Neural cell (in vitro differentiated cells): ENCODE measurements at regions not wholly inside any gene's neighbourhood (a gene's known extent, or its start where the extent isn't known, plus 50 kb on each side); places are given as distances from the start of the nearest gene placed in this dataset.

Source experiments
- H2AFZ ChIP-seq: fragments of 200-600, 300-800 bp; sonication (generic), shearing (Covaris generic); 2 replicates; pipeline ENCODE4 v1.6.0; 2014; ENCODE audit warnings: low read depth, mild to moderate bottlenecking, antibody characterized with exemption, low read length, moderate library complexity
- H3F3A ChIP-seq: fragments of 200-600 bp; shearing (Covaris generic); 2 replicates; pipeline ENCODE4 v1.6.1; 2016; ENCODE audit warnings: mild to moderate bottlenecking, moderate library complexity, mixed read lengths, antibody characterized with exemption, low read length; ENCODE audit not compliant: insufficient read depth, poor library complexity, severe bottlenecking
- H3K27ac ChIP-seq: fragments of 200-600, 300-800 bp; sonication (generic), shearing (Covaris generic); 2 replicates; pipeline ENCODE4 v1.5.1; 2014; ENCODE audit warnings: mild to moderate bottlenecking, low read length, moderate library complexity
- H3K27me3 ChIP-seq: fragments of 300-800, 200-600 bp; sonication (generic), shearing (Covaris generic); 2 replicates; pipeline ENCODE4 v1.6.0; 2014; ENCODE audit warnings: mild to moderate bottlenecking, low read depth, low read length, moderate library complexity; ENCODE audit not compliant: insufficient read depth
- H3K36me3 ChIP-seq: fragments of 300-800, 200-600 bp; sonication (generic), shearing (Covaris generic); 2 replicates; pipeline ENCODE4 v1.5.1; 2014; ENCODE audit warnings: mild to moderate bottlenecking, antibody characterized with exemption, low read length, moderate library complexity; ENCODE audit not compliant: insufficient read depth
- H3K4me2 ChIP-seq: fragments of 300-800, 200-600 bp; sonication (generic), shearing (Covaris generic); 2 replicates; pipeline ENCODE4 v1.6.0; 2014; ENCODE audit warnings: mild to moderate bottlenecking, low read length
- H3K4me3 ChIP-seq: fragments of 300-800, 200-600 bp; sonication (generic), shearing (Covaris generic); 2 replicates; pipeline ENCODE4 v1.5.1; 2014; ENCODE audit warnings: mild to moderate bottlenecking, low read length, moderate library complexity
- H3K79me2 ChIP-seq: fragments of 200-600 bp; shearing (Covaris generic); replicated peaks from 2 replicates; pipeline ENCODE4 v1.6.0; 2014; ENCODE audit warnings: mild to moderate bottlenecking, low read length, moderate library complexity; ENCODE audit not compliant: insufficient read depth
- H3K9ac ChIP-seq: fragments of 300-800, 200-600 bp; sonication (generic), shearing (Covaris generic); 2 replicates; pipeline ENCODE4 v1.6.1; 2016; ENCODE audit warnings: mild to moderate bottlenecking, low read length, mixed read lengths
- H3K9me2 ChIP-seq: fragments of 200-600 bp; shearing (Covaris generic); 2 replicates; pipeline ENCODE4 v1.6.1; 2016; ENCODE audit warnings: mild to moderate bottlenecking, low read length, mixed read lengths; ENCODE audit not compliant: insufficient read depth
- H3K9me3 ChIP-seq: fragments of 200-600, 300-800 bp; sonication (generic), shearing (Covaris generic); 2 replicates; pipeline ENCODE4 v1.6.1; 2016; ENCODE audit warnings: mild to moderate bottlenecking, mixed run types, low read length, moderate library complexity, mixed read lengths
- H4K20me1 ChIP-seq: fragments of 200-600 bp; shearing (Covaris generic); 2 replicates; pipeline ENCODE4 v1.6.1; 2016; ENCODE audit warnings: mild to moderate bottlenecking, mixed run types; ENCODE audit not compliant: insufficient read depth
- EP300 ChIP-seq: fragments of 450-650 bp; conservative IDR thresholded peaks from 2 replicates; pipeline ENCODE4 v1.6.1; 2014; ENCODE audit warnings: antibody characterized with exemption, mild to moderate bottlenecking, moderate library complexity; ENCODE audit not compliant: poor library complexity, severe bottlenecking
- EZH2 ChIP-seq: fragments of 200-600, 300-800 bp; shearing (Covaris generic), sonication (generic); IDR thresholded peaks from 2 replicates; pipeline ENCODE4 v1.6.1; 2014; ENCODE audit warnings: antibody characterized with exemption, low read length, borderline replicate concordance, mild to moderate bottlenecking; ENCODE audit not compliant: insufficient read depth, poor library complexity, severe bottlenecking
- MXI1 ChIP-seq: fragments of 450-650 bp; conservative IDR thresholded peaks from 2 replicates; pipeline ENCODE4 v1.6.1; 2014; ENCODE audit warnings: antibody characterized with exemption, mild to moderate bottlenecking; ENCODE audit not compliant: poor library complexity, severe bottlenecking
- POLR2AphosphoS5 ChIP-seq: IDR thresholded peaks from 2 replicates; pipeline ENCODE4 v1.6.1; 2012
- RAD21 ChIP-seq: fragments of 450-650 bp; conservative IDR thresholded peaks from 2 replicates; pipeline ENCODE4 v1.6.1; 2014; ENCODE audit warnings: antibody characterized with exemption, mild to moderate bottlenecking, moderate library complexity
- SMC3 ChIP-seq: fragments of 450-650 bp; conservative IDR thresholded peaks from 2 replicates; pipeline ENCODE4 v1.6.1; 2014; ENCODE audit warnings: antibody characterized with exemption, mild to moderate bottlenecking, moderate library complexity; ENCODE audit not compliant: poor library complexity
- TAF1 ChIP-seq: IDR thresholded peaks from 2 replicates; pipeline ENCODE4 v1.6.1; 2012; ENCODE audit warnings: low read depth
- TF ChIP-seq, protein P1 (sequence below): fragments of 450-650 bp; IDR thresholded peaks from 2 replicates; pipeline ENCODE4 v1.5.1; 2014; ENCODE audit warnings: antibody characterized with exemption, mild to moderate bottlenecking, moderate library complexity; ENCODE audit not compliant: poor library complexity, severe bottlenecking
- TF ChIP-seq, protein P2 (sequence below): IDR thresholded peaks from 2 replicates; pipeline ENCODE4 v1.6.1; 2012; ENCODE audit warnings: borderline replicate concordance

DNA sequence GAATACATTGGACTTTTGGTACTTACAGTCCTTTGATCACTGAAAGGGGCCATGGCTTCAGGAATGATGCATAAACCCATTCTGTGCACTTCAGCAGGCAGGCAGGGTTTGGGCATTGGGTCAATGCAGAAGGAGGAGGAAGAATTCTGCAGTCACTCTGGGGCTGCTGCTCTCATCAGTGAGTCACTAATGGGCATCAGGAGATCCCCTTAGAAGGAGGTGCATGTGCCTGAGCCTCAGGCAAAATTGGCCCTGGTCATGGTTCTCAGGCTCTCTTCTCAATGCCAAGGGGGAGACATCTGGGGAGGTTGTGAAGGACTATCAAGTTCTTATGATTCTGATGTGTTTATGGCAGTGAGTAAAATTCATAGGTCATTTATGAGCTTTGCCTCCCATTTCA is 52.0 kb upstream of the TNP1 start:
- no peaks in the 10 kb centered on the region for H3K79me2 ChIP-seq
- H4K20me1 ChIP-seq: no peaks in the 10 kb centered on the region
- H3K9me2 ChIP-seq: no peaks in the 10 kb centered on the region
- no peak overlapping the region for H3K27ac ChIP-seq
- no peaks in the 10 kb centered on the region for H3K27me3 ChIP-seq
- H3K36me3 ChIP-seq: no peaks in the 10 kb centered on the region
- no peaks in the 10 kb centered on the region for H3F3A ChIP-seq
- no peaks in the 10 kb centered on the region for H3K9me3 ChIP-seq
- H3K4me3 ChIP-seq: no peak overlapping the region
- H3K9ac ChIP-seq: no peak overlapping the region
- TF ChIP-seq EP300 (no peak), RAD21 (no peak), EZH2 (no peak), SMC3 (no peak), TAF1 (no peak), MXI1 (no peak), POLR2AphosphoS5 (no peak)
- TF ChIP-seq, protein P1, sequence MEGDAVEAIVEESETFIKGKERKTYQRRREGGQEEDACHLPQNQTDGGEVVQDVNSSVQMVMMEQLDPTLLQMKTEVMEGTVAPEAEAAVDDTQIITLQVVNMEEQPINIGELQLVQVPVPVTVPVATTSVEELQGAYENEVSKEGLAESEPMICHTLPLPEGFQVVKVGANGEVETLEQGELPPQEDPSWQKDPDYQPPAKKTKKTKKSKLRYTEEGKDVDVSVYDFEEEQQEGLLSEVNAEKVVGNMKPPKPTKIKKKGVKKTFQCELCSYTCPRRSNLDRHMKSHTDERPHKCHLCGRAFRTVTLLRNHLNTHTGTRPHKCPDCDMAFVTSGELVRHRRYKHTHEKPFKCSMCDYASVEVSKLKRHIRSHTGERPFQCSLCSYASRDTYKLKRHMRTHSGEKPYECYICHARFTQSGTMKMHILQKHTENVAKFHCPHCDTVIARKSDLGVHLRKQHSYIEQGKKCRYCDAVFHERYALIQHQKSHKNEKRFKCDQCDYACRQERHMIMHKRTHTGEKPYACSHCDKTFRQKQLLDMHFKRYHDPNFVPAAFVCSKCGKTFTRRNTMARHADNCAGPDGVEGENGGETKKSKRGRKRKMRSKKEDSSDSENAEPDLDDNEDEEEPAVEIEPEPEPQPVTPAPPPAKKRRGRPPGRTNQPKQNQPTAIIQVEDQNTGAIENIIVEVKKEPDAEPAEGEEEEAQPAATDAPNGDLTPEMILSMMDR: no peak
- TF ChIP-seq, protein P2, sequence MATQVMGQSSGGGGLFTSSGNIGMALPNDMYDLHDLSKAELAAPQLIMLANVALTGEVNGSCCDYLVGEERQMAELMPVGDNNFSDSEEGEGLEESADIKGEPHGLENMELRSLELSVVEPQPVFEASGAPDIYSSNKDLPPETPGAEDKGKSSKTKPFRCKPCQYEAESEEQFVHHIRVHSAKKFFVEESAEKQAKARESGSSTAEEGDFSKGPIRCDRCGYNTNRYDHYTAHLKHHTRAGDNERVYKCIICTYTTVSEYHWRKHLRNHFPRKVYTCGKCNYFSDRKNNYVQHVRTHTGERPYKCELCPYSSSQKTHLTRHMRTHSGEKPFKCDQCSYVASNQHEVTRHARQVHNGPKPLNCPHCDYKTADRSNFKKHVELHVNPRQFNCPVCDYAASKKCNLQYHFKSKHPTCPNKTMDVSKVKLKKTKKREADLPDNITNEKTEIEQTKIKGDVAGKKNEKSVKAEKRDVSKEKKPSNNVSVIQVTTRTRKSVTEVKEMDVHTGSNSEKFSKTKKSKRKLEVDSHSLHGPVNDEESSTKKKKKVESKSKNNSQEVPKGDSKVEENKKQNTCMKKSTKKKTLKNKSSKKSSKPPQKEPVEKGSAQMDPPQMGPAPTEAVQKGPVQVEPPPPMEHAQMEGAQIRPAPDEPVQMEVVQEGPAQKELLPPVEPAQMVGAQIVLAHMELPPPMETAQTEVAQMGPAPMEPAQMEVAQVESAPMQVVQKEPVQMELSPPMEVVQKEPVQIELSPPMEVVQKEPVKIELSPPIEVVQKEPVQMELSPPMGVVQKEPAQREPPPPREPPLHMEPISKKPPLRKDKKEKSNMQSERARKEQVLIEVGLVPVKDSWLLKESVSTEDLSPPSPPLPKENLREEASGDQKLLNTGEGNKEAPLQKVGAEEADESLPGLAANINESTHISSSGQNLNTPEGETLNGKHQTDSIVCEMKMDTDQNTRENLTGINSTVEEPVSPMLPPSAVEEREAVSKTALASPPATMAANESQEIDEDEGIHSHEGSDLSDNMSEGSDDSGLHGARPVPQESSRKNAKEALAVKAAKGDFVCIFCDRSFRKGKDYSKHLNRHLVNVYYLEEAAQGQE: no peak
- H3K4me2 ChIP-seq: no peak overlapping the region
- H2AFZ ChIP-seq: no peak overlapping the region

DNA sequence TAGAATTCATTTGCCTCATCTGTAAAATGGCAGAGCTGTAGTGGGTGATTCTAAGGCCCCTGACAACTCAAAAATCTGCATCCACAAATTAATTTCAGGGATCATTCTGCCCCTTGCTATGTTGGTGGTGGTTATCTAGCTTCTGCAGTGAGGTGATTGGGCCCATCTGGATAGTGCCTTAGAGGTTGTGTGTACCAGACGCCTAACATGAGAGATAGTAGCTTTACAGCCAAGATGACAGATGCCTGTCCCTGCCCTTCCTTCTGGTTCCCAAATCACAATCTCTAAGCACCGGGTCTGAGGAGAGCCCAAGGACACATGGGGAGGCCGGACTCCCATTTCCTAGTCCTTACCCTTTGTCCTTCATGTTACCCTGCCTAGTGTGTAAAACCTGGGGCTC is 51.1 kb upstream of the TNP1 start:
- H2AFZ ChIP-seq: no peak overlapping the region
- TF ChIP-seq RAD21 (no peak), EP300 (no peak), POLR2AphosphoS5 (no peak), EZH2 (no peak)
- no peak overlapping the region for H3K4me3 ChIP-seq
- no peaks in the 10 kb centered on the region for H3K27me3 ChIP-seq
- no peaks in the 10 kb centered on the region for H3K9me3 ChIP-seq
- H3K79me2 ChIP-seq: no peaks in the 10 kb centered on the region
- no peak overlapping the region for H3K9ac ChIP-seq
- H3F3A ChIP-seq: no peaks in the 10 kb centered on the region
- H3K4me2 ChIP-seq: no peak overlapping the region
- no peaks in the 10 kb centered on the region for H4K20me1 ChIP-seq
- H3K36me3 ChIP-seq: no peaks in the 10 kb centered on the region
- no peak overlapping the region for H3K27ac ChIP-seq
- no peaks in the 10 kb centered on the region for H3K9me2 ChIP-seq
